Transverse colon (tissue), 4 donors: ENCODE measurements at regions not wholly inside any gene's neighbourhood (a gene's known extent, or its start where the extent isn't known, plus 50 kb on each side); places are given as distances from the start of the nearest gene placed in this dataset.

Experiments
- CTCF ChIP-seq, 5 experiments: fragments of 200-600 bp in 3 of 5; fragments of 450-650 bp in 2 of 5; sonication (generic) in 3 of 5; IDR thresholded peaks; 1 replicate in 2 of 5; 2 replicates in 3 of 5; pipeline ENCODE4 v1.5.1; 2016 to 2017; ENCODE audit warnings: antibody characterized with exemption in 5 of 5, inconsistent platforms in 3 of 5, mild to moderate bottlenecking in 2 of 5, moderate library complexity in 1 of 5
- POLR2A ChIP-seq: fragments of 450-650 bp; IDR thresholded peaks from one replicate; pipeline ENCODE4 v1.6.1; 2016; ENCODE audit warnings: antibody characterized with exemption, mild to moderate bottlenecking, moderate library complexity
- POLR2AphosphoS5 ChIP-seq, 3 donors: sonication (generic); formaldehyde crosslinking; IDR thresholded peaks; one replicate each; pipeline ENCODE4 v1.6.1; 2016; ENCODE audit warnings: antibody characterized with exemption in 3 of 3

GRCh38 chr6:2351090-2351489, 105.7 kb upstream of the GMDS start:
- TF ChIP-seq CTCF (IDR thresholded peaks at IDR 0.05) (no peak), POLR2A (no peak), POLR2AphosphoS5 (IDR thresholded peaks at IDR 0.05) (no peak)
